ENCODE measurements at regions not wholly inside any gene's neighbourhood (a gene's known extent, or its start where the extent isn't known, plus 50 kb on each side); places are given as distances from the start of the nearest gene placed in this dataset.

- TF ChIP-seq CTCF (IDR thresholded peaks at IDR 0.05; ENCODE audit: insufficient read depth, low read length) (no peak), POLR2AphosphoS5 (IDR thresholded peaks at IDR 0.05; ENCODE audit: low read depth) (peak; percentile 59; the same call in 1 of the 2 replicates)
These were observed 59.8 kb upstream of the PELI1 start for GRCh38 chr2:64203858-64204632.
